ENCODE measurements at regions not wholly inside any gene's neighbourhood (a gene's known extent, or its start where the extent isn't known, plus 50 kb on each side); places are given as distances from the start of the nearest gene placed in this dataset.

DNA sequence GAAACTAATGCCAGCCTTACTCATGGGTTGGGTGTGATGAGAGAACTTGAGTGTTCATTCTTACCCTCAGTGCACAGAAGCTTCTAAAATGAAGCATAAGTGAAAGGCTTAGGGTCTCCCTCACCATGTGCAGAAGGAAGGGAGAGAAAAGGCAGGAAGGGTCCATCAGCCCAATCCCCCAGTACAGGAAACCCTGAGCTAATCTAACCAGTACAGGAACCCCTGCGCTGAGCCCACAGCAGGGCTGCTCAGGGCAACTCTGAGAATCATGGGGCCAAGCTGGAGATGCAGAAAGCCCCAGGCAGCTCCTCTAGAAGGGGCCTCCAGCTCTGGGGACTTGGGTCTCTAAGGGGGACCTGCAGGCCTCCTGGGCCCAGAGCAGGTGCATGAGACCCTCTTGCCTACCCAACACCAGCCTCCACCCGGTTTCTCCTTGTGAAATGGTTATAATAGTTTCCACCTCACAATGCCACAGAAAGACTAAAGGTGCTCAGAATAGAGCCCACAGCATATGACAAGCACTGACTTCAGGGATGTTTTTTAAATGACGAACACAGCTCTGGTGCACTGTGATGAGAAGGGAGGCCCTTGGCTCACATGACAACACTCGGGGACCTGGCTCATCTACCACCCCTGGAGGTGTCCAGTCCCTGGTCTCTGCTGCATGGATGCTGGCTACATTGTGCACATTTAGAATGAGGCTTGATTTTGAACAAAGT, 190.1 kb downstream of the ACTL7B start:
- Histone ChIP-seq H3K27me3 (replicated peaks; ENCODE audit: control insufficient read depth, insufficient read depth, low read length) (no peaks in the 10 kb centered on the region; the same call in 1 of the 2 replicates), H3K9me3 (no peaks in the 10 kb centered on the region), H3K4me1 (no peaks in the 10 kb centered on the region), H3K4me3 (ENCODE audit: low read depth, low read length) (no peak overlapping the region), H3K36me3 (ENCODE audit: control insufficient read depth, insufficient read depth, low read length) (no peaks in the 10 kb centered on the region)
- TF ChIP-seq, protein P1, sequence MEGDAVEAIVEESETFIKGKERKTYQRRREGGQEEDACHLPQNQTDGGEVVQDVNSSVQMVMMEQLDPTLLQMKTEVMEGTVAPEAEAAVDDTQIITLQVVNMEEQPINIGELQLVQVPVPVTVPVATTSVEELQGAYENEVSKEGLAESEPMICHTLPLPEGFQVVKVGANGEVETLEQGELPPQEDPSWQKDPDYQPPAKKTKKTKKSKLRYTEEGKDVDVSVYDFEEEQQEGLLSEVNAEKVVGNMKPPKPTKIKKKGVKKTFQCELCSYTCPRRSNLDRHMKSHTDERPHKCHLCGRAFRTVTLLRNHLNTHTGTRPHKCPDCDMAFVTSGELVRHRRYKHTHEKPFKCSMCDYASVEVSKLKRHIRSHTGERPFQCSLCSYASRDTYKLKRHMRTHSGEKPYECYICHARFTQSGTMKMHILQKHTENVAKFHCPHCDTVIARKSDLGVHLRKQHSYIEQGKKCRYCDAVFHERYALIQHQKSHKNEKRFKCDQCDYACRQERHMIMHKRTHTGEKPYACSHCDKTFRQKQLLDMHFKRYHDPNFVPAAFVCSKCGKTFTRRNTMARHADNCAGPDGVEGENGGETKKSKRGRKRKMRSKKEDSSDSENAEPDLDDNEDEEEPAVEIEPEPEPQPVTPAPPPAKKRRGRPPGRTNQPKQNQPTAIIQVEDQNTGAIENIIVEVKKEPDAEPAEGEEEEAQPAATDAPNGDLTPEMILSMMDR (IDR thresholded peaks at IDR 0.05; ENCODE audit: insufficient read depth in 1 of 2, low read depth in 1 of 2, low read length in 1 of 2, severe bottlenecking in 1 of 2, unreplicated experiment in 1 of 2) = no peak
- no peaks in the 10 kb centered on the region for H3K27me3 Mint-ChIP-seq (ENCODE audit: insufficient read depth, unreplicated experiment)
- no peaks in the 10 kb centered on the region for H3K36me3 Mint-ChIP-seq (ENCODE audit: insufficient read depth, unreplicated experiment)
- H3K4me1 Mint-ChIP-seq (ENCODE audit: low read depth, unreplicated experiment) = no peaks in the 10 kb centered on the region
- no peak overlapping the region for H3K27ac Mint-ChIP-seq (ENCODE audit: unreplicated experiment)
- no peak for DNase-seq
- ChIA-PET CTCF (no interaction called here), POLR2A (no interaction called here)
- no TSS peak for BruUV-seq (replicated peaks)
- intact Hi-C loops (cut with micrococcal nuclease; ENCODE audit: unreplicated experiment) = no loop called here
- no peak overlapping the region for H3K4me3 Mint-ChIP-seq (ENCODE audit: unreplicated experiment)
- H3K9me3 Mint-ChIP-seq (ENCODE audit: unreplicated experiment) = no peaks in the 10 kb centered on the region

DNA sequence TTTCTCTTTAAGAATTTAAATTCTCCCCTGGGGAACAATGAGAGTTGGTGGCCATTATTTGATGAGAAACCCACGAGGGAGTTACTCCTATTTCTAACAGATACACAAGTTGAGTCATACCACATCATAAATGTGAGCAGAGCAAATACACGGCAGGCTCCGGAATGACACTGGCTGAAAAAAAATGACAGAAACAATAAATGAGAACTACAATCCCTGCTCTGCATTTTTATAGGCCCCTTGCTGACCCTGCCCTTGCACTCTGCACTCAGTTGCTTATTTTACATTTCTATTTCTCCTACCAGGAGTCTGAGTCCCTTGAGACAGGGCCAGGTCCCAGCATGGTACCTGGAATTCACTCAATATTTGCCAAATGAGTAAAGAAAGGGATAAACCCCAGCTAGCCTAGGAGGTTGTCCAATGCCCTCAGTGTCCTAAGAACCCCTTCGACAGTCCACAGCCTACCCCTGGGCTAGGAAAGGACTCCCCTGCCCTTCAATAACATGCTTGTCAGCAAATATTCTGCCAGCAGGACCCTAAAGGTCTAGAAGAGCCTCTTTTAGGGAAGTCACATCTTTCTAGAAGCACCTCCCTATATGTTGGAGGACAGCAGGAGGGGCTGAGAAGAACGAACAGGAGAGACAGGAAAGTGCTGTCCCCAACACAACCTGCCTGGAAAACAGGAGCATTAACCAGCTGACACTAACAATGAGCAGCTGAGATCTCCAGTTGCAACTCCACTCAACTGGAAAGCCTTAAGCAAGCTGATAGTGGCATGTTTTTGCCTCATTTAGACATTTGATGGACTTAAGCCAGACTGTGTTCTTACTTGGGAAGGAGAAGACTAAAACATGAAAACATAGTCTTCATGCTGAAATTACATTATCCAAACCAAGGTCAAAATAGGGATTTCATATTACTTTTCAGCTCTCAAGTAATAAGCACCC, 191.2 kb downstream of the ACTL7B start:
- intact Hi-C loops (cut with micrococcal nuclease; ENCODE audit: unreplicated experiment) = no loop called here
- Histone ChIP-seq H3K4me3 (ENCODE audit: low read depth, low read length) (no peak overlapping the region), H3K36me3 (ENCODE audit: control insufficient read depth, insufficient read depth, low read length) (no peaks in the 10 kb centered on the region), H3K4me1 (no peaks in the 10 kb centered on the region), H3K9me3 (peaks cover 6% of the 10 kb centered on the region; the same call in 1 of the 2 replicates), H3K27me3 (replicated peaks; ENCODE audit: control insufficient read depth, insufficient read depth, low read length) (no peaks in the 10 kb centered on the region)
- no peak overlapping the region for H3K27ac Mint-ChIP-seq (ENCODE audit: unreplicated experiment)
- no peaks in the 10 kb centered on the region for H3K36me3 Mint-ChIP-seq (ENCODE audit: insufficient read depth, unreplicated experiment)
- no peak overlapping the region for H3K4me3 Mint-ChIP-seq (ENCODE audit: unreplicated experiment)
- H3K4me1 Mint-ChIP-seq (ENCODE audit: low read depth, unreplicated experiment) = no peaks in the 10 kb centered on the region
- ChIA-PET POLR2A (no interaction called here), CTCF (no interaction called here)
- TF ChIP-seq, protein P1 (IDR thresholded peaks at IDR 0.05; ENCODE audit: insufficient read depth in 1 of 2, low read depth in 1 of 2, low read length in 1 of 2, severe bottlenecking in 1 of 2, unreplicated experiment in 1 of 2) = no peak
- H3K9me3 Mint-ChIP-seq (ENCODE audit: unreplicated experiment) = peaks cover under 1% of the 10 kb centered on the region
- DNase-seq = no peak
- no peaks in the 10 kb centered on the region for H3K27me3 Mint-ChIP-seq (ENCODE audit: insufficient read depth, unreplicated experiment)
- BruUV-seq (replicated peaks) = no TSS peak

DNA sequence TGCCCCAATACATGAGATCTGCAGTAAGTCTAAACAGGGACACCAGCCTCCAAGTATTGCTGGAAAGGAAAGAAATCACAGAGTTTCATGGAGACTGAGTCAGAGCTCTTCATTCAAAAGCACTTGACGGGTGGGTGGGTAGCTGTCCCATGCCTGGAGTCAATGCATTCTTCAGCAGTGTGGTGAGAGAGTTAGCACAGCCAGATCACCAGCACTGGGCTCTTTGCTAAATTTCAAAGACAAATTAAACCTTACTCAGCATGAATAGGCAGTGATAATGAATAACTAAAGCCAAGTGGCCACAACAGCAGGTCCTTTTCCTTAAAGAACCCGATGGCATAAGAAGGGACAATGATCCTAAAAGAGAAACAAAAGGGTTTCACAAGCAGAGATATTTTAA, 192.4 kb downstream of the ACTL7B start:
- Mint-ChIP-seq H3K4me1 (ENCODE audit: low read depth, unreplicated experiment) (no peaks in the 10 kb centered on the region), H3K36me3 (ENCODE audit: insufficient read depth, unreplicated experiment) (no peaks in the 10 kb centered on the region), H3K27ac (ENCODE audit: unreplicated experiment) (no peak overlapping the region), H3K9me3 (ENCODE audit: unreplicated experiment) (peaks cover 12% of the 10 kb centered on the region), H3K4me3 (ENCODE audit: unreplicated experiment) (no peak overlapping the region), H3K27me3 (ENCODE audit: insufficient read depth, unreplicated experiment) (no peaks in the 10 kb centered on the region)
- Histone ChIP-seq H3K4me3 (ENCODE audit: low read depth, low read length) (no peak overlapping the region), H3K27me3 (replicated peaks; ENCODE audit: control insufficient read depth, insufficient read depth, low read length) (no peaks in the 10 kb centered on the region), H3K4me1 (no peaks in the 10 kb centered on the region), H3K36me3 (ENCODE audit: control insufficient read depth, insufficient read depth, low read length) (no peaks in the 10 kb centered on the region), H3K9me3 (peaks cover 16% of the 10 kb centered on the region; the same call in 1 of the 2 replicates)
- BruUV-seq (replicated peaks) = no TSS peak
- ChIA-PET POLR2A (no interaction called here), CTCF (no interaction called here)
- intact Hi-C loops (cut with micrococcal nuclease; ENCODE audit: unreplicated experiment) = no loop called here
- TF ChIP-seq, protein P1 (IDR thresholded peaks at IDR 0.05; ENCODE audit: insufficient read depth in 1 of 2, low read depth in 1 of 2, low read length in 1 of 2, severe bottlenecking in 1 of 2, unreplicated experiment in 1 of 2) = no peak
- no peak for DNase-seq

Measured in Caco-2 (cell line).